ENCODE measurements at regions not wholly inside any gene's neighbourhood (a gene's known extent, or its start where the extent isn't known, plus 50 kb on each side); places are given as distances from the start of the nearest gene placed in this dataset.

GRCh38 chrX:45773572-45773971 lies 572.9 kb upstream of the DIPK2B start:
- H3K4me3 ChIP-seq (ENCODE audit: low read depth, low read length) = no peak overlapping the region
- DNase-seq (ENCODE audit: low read depth) = no peak

GRCh38 chrX:45771560-45772340 lies 571.1 kb upstream of the DIPK2B start:
- no peaks in the 10 kb centered on the region for H3K27me3 ChIP-seq (ENCODE audit: control insufficient read depth, insufficient read depth, low read length)
- TF ChIP-seq CTCF (IDR thresholded peaks at IDR 0.05; ENCODE audit: insufficient read depth, low read length, poor library complexity, severe bottlenecking) = no peak
- no peaks in the 10 kb centered on the region for H3K36me3 ChIP-seq (ENCODE audit: control insufficient read depth, insufficient read depth, low read length)
- DNase-seq (ENCODE audit: low read depth) = no peak
- H3K4me3 ChIP-seq (ENCODE audit: low read depth, low read length) = no peak overlapping the region

More at GRCh38 chrX:45773572-45773971, 572.9 kb upstream of the DIPK2B start:
- TF ChIP-seq CTCF (IDR thresholded peaks at IDR 0.05; ENCODE audit: insufficient read depth, low read length, poor library complexity, severe bottlenecking) = no peak
- H3K27me3 ChIP-seq (ENCODE audit: control insufficient read depth, insufficient read depth, low read length) = no peaks in the 10 kb centered on the region
- H3K36me3 ChIP-seq (ENCODE audit: control insufficient read depth, insufficient read depth, low read length) = no peaks in the 10 kb centered on the region

- H3K4me3 ChIP-seq (ENCODE audit: low read depth, low read length) = peak overlapping the region; percentile 52
- no peaks in the 10 kb centered on the region for H3K27me3 ChIP-seq (ENCODE audit: control insufficient read depth, insufficient read depth, low read length)
- peak; percentile 72 for DNase-seq (ENCODE audit: low read depth)
- no peaks in the 10 kb centered on the region for H3K36me3 ChIP-seq (ENCODE audit: control insufficient read depth, insufficient read depth, low read length)
- TF ChIP-seq CTCF (IDR thresholded peaks at IDR 0.05; ENCODE audit: insufficient read depth, low read length, poor library complexity, severe bottlenecking) = no peak
Observed at GRCh38 chrX:45771114-45771513, 570.4 kb upstream of the DIPK2B start.

- peak; percentile 76 for DNase-seq (ENCODE audit: low read depth)
- H3K4me3 ChIP-seq (ENCODE audit: low read depth, low read length) = peak overlapping the region; percentile 52
- TF ChIP-seq CTCF (IDR thresholded peaks at IDR 0.05; ENCODE audit: insufficient read depth, low read length, poor library complexity, severe bottlenecking) = no peak
- H3K36me3 ChIP-seq (ENCODE audit: control insufficient read depth, insufficient read depth, low read length) = no peaks in the 10 kb centered on the region
- H3K27me3 ChIP-seq (ENCODE audit: control insufficient read depth, insufficient read depth, low read length) = no peaks in the 10 kb centered on the region
Observed at GRCh38 chrX:45769761-45770582, 569.3 kb upstream of the DIPK2B start.

DNA sequence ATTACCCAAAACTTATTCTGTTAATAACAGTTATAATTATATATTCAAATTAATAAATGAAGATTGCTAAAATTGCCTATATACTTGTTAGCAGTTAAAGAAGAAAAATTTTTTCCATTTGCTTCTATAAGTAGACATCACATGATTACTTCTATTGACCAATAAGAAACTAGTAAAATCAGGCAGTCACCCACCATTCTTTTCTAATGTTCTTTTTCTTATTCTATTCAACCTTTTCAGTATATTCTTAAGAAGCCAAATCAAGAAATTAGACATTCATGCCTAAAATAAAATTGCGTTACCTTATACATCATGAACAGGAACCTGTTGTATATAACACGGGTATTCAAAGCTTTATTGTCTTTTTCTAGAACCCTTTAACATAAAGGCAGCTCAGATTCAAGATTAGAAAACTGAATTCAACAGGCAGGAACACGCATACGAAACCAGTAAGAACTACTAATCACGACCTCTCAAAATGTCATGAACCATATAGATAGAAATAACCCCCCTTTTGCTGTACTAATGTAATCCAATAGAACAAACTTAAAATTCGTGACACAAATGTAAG lies 568.1 kb upstream of the DIPK2B start:
- Histone ChIP-seq H3K4me3 (ENCODE audit: low read depth, low read length) (peak overlapping the region; percentile 52), H3K27me3 (ENCODE audit: control insufficient read depth, insufficient read depth, low read length) (no peaks in the 10 kb centered on the region), H3K36me3 (ENCODE audit: control insufficient read depth, insufficient read depth, low read length) (no peaks in the 10 kb centered on the region)
- TF ChIP-seq CTCF (IDR thresholded peaks at IDR 0.05; ENCODE audit: insufficient read depth, low read length, poor library complexity, severe bottlenecking) = no peak
- no peak for DNase-seq (ENCODE audit: low read depth)

Data from kidney epithelial cell (primary cell).